ENCODE measurements at regions not wholly inside any gene's neighbourhood (a gene's known extent, or its start where the extent isn't known, plus 50 kb on each side); places are given as distances from the start of the nearest gene placed in this dataset.

DNA sequence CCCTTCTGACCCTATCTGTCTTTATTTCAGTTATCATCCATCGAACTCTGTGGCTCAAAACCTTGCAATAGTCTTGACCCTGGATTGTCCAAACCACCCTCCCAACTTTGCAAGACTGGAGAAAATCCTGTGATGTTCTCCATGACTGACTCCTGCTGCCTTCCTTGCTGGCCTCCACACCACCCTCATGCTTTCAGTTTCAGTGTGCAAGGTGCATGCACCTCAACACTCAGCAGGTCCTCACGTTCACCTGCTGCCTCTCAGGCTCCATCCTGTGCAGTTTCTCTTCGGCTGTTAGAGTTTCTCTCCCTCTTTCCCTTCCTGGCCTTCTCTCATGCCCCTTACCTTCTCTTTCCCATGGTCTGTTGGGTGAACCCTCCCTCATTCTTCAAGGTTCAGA lies 59.4 kb upstream of the ASIC2 start:
- ATAC-seq: no peak

GRCh38 chr17:33356266-33356665 lies 63.2 kb upstream of the ASIC2 start:
- ATAC-seq: no peak

GRCh38 chr17:33363475-33363874 lies 70.4 kb upstream of the ASIC2 start:
- ATAC-seq: no peak

DNA sequence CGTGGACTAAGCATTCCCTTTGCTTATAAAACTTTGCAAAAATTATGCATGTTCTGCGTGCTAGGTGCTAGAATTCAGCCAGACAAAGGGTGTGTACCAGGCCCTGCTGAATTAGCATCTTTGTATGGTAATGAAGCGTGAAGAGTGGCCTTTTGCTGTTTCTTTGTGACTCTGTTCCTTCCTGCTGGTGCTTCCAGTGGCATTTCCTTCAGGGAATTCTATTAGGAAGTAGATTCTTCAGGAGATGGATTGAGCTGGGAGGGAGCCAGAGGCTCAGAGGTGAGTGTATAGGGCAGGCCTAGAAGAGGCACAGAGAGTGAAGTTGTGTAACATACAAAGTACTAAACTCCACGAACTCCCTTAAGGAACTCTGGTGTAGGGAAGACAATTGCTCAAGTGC lies 73.9 kb upstream of the ASIC2 start:
- ATAC-seq: no peak

- ATAC-seq: no peak
Observed at GRCh38 chr17:33369149-33369548, 76.1 kb upstream of the ASIC2 start.

- no peak for ATAC-seq
Observed at GRCh38 chr17:33369876-33370275, 76.8 kb upstream of the ASIC2 start.

GRCh38 chr17:33370401-33370800 lies 77.3 kb upstream of the ASIC2 start:
- ATAC-seq: no peak

GRCh38 chr17:33371377-33371776 lies 78.3 kb upstream of the ASIC2 start:
- ATAC-seq: no peak

GRCh38 chr17:33373273-33373672 lies 80.2 kb upstream of the ASIC2 start:
- ATAC-seq: no peak

- no peak for ATAC-seq
Observed at GRCh38 chr17:33375103-33375502, 82.0 kb upstream of the ASIC2 start.

DNA sequence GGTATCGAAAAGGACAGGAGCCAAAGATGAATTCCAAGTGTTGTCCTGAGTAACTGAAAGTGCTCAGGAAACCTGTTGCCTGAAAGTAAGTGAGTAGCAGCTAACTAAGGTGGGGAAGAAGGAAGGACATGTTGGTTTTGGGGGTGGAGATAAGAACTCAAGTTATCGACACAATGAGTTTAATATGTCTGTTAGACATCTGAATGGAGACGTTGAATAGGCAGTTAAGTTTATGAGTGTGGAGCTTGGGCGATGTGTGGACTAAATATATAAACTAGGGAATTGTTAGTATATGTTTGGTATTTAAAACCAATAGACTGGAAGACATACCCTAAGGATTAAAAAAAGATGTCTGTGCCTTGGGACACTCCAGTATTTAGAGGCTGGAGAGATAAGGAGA lies 82.7 kb upstream of the ASIC2 start:
- ATAC-seq: no peak

- ATAC-seq: no peak
Observed at GRCh38 chr17:33377837-33378595, 84.9 kb upstream of the ASIC2 start.

GRCh38 chr17:33381201-33381600 lies 88.1 kb upstream of the ASIC2 start:
- no peak for ATAC-seq

DNA sequence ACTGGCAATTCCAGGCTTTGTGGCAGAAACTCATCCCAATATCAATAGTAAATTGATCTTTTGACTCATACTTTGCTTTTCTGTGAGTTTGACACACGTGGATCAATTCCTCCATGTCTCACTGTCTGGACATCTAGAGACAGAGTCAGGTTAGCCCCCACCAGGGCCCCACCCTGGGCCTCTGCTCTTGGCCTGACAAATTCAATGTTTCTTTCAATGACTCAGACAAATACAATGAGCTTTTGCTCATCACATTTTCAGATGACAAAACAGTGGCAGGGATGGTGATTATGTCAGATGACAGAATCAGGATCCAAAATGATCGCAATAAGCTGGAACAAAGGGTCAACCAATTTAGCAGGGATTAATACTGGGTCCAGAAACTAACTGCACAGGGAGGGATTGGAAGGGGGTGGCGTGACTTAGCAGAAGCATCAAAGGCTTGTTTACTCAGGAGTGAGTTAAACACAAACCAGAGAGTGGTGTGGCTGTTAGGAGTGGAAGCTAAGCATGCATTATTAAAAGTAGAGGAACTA lies 90.5 kb upstream of the ASIC2 start:
- no peak for ATAC-seq

DNA sequence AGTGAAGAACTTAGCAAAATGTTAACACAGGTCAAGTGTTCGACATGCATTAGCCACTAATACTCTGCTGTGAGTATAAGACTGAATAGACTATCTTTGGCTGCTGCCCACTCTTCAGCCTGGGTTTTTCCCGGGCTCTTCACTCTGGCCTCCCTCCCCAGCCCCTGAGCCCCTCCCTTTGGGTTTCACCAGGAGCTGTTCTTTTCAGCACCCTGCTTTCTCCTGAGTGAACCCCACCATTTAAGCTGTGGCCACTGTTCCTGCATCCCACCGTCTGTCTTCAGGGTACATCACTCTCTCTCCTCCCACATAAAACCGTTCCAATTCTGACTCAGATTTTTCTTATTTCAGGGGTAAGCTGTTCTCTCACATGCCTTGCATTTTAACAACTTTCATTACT lies 92.0 kb upstream of the ASIC2 start:
- ATAC-seq: no peak

DNA sequence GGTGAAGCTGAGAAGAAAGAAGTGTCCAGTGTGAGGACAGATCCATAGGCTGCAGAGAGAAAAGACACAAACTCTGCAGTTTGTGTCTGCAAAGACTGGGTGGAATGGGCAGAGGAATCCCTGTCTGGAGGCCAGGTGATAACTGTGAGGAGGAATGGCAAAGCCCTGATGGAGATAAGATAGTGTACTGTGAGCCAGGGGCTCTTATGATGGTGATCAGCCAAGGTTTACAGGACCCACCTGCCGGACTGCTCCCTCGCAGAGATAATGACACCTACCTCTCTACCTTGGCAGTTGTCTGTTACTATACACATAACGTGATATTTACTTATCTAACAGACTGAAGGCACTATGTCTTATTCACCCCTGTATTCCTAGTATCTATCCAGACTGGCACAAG lies 92.6 kb upstream of the ASIC2 start:
- ATAC-seq: no peak

GRCh38 chr17:33387406-33387805 lies 94.3 kb upstream of the ASIC2 start:
- ATAC-seq: no peak

DNA sequence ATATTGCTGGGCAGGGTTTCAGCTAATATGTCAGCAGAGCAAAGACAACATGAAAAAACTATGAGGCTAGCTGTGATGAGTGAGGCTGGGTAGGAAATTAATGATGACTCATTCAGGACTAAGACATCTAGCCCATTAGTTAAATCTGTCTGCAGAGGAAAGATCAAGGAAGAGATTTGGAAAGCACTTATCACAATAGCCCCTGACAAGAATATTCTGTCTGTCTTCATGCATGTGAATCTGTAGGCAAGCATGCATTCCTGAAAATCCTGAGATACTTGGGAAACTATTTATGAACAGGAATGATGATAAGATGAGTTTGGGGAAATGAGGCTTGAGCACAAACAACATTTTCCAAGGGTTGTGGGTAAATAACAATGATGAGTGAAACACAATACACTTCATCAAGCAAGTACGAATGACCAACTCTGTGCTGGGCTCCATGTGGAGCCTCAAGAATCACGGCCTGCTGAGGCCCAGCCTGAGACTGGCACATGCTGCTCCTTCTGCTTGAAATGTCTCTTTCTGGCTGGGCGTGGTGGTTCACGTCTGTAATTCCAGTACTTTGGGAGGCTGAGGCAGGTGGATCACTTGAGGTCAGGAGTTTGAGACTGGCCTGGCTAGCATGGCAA lies 96.5 kb upstream of the ASIC2 start:
- ATAC-seq: no peak

- no peak for ATAC-seq
Observed at GRCh38 chr17:33390479-33391176, 97.5 kb upstream of the ASIC2 start.

- ATAC-seq: no peak
Observed at GRCh38 chr17:33396818-33397217, 103.7 kb upstream of the ASIC2 start.

DNA sequence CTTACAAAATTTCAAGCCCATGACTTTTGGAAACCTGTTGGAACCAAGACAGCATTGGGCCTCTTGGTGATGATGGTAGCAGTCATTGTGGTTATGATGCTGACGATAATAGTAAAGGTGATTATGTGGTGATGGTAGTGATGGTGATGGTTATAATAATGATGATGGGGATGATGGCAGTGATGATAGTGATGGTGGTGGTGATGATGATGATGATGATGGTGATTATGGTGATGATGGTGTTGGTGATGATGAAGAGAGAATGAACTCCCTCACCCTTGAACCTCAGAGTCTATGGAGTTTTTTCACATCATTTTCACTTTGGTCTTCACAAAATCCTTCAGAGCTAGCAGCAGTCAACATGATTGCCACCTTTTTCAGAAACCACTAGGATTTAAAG lies 105.3 kb upstream of the ASIC2 start:
- ATAC-seq: no peak

GRCh38 chr17:33401249-33401648 lies 108.2 kb upstream of the ASIC2 start:
- ATAC-seq: no peak

DNA sequence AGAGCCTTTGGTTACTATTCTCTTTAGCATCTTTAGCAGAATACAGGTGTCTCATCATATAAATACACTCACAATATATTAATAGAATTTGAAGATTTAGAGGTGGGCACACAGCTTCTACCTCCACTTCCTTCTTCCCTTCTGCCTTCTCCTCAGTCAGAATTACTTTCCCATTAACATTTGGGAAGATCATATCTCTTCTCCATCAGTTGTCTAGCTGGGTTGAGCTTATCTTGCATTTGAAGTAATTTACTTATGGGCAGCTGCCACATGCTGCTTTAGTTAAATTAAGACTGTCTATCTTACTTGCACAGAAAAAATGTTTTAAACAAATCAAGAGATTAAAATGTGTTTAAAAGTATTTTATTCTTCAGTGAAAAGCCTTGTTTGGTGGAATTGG lies 110.1 kb upstream of the ASIC2 start:
- no peak for ATAC-seq
